ENCODE measurements at regions not wholly inside any gene's neighbourhood (a gene's known extent, or its start where the extent isn't known, plus 50 kb on each side); places are given as distances from the start of the nearest gene placed in this dataset.

- TF ChIP-seq CTCF (IDR thresholded peaks at IDR 0.05) (no peak), POLR2AphosphoS5 (IDR thresholded peaks at IDR 0.05; ENCODE audit: insufficient read depth in 1 of 2, low read depth in 1 of 2) (no peak), POLR2A (IDR thresholded peaks at IDR 0.05) (no peak)
Observed at GRCh38 chr4:176453658-176454057, 133.9 kb downstream of the SPCS3 start.

Data from vagina (tissue), 2 donors.